ENCODE measurements at regions not wholly inside any gene's neighbourhood (a gene's known extent, or its start where the extent isn't known, plus 50 kb on each side); places are given as distances from the start of the nearest gene placed in this dataset.

GRCh38 chr9:90433398-90433941 is 209.2 kb downstream of the DIRAS2 start:
- peak overlapping the region; percentile 6 to 29 (median 9) for H3K4me3 ChIP-seq (ENCODE audit: control insufficient read depth in 2 of 3, extremely low read depth in 1 of 3, insufficient read depth in 2 of 3, low read depth in 1 of 3, low read length in 3 of 3)

GRCh38 chr9:90441814-90442213 is 200.8 kb downstream of the DIRAS2 start:
- FAIRE-seq (no peak), DNase-seq (ENCODE audit: low read depth, low spot score) (no peak)
- Histone ChIP-seq H3K79me2 (ENCODE audit: control insufficient read depth, insufficient read depth, low read length) (no peaks in the 10 kb centered on the region), H3K4me2 (ENCODE audit: control insufficient read depth, extremely low read depth, insufficient read depth, low read depth, low read length) (no peak overlapping the region), H3K27me3 (ENCODE audit: control insufficient read depth, extremely low read depth, insufficient read depth, low read length) (no peaks in the 10 kb centered on the region), H3K4me3 (ENCODE audit: control insufficient read depth in 2 of 3, extremely low read depth in 1 of 3, insufficient read depth in 2 of 3, low read depth in 1 of 3, low read length in 3 of 3) (no peak overlapping the region), H3K36me3 (ENCODE audit: control insufficient read depth in 2 of 2, extremely low read depth in 1 of 2, insufficient read depth in 2 of 2, low read length in 2 of 2) (no peaks in the 10 kb centered on the region), H3K9ac (ENCODE audit: control insufficient read depth, extremely low read depth, insufficient read depth, low read length) (no peak overlapping the region), H3K9me1 (ENCODE audit: control insufficient read depth, extremely low read depth, insufficient read depth, low read length) (no peaks in the 10 kb centered on the region), H3K4me1 (ENCODE audit: control insufficient read depth, extremely low read depth, insufficient read depth, low read length) (no peaks in the 10 kb centered on the region), H2AFZ (ENCODE audit: control insufficient read depth, low read length) (no peak overlapping the region), H3K9me3 (ENCODE audit: control insufficient read depth, low read depth, low read length) (no peaks in the 10 kb centered on the region), H3K27ac (ENCODE audit: control insufficient read depth, insufficient read depth, low read length) (no peak overlapping the region), H4K20me1 (ENCODE audit: control insufficient read depth, extremely low read depth, insufficient read depth, low read length) (no peaks in the 10 kb centered on the region)
- TF ChIP-seq EZH2 (IDR thresholded peaks at IDR 0.05; ENCODE audit: low read length) (no peak), CTCF (optimal IDR thresholded peaks at IDR 0.05 in 1 of 3, IDR thresholded peaks at IDR 0.05 in 1 of 3, conservative IDR thresholded peaks at IDR 0.05 in 1 of 3; ENCODE audit: extremely low read depth in 1 of 3, insufficient read depth in 2 of 3, low read length in 3 of 3) (no peak)
- dilution Hi-C loops (cut with MboI; ENCODE audit: extremely low pct_ligation_motif_present, low sequenced_read_pairs), result no loop called here

More at GRCh38 chr9:90433398-90433941, 209.2 kb downstream of the DIRAS2 start:
- FAIRE-seq, result no peak
- dilution Hi-C loops (cut with MboI; ENCODE audit: extremely low pct_ligation_motif_present, low sequenced_read_pairs), result no loop called here
- TF ChIP-seq EZH2 (IDR thresholded peaks at IDR 0.05; ENCODE audit: low read length), result no peak
- no peak for TF ChIP-seq CTCF (optimal IDR thresholded peaks at IDR 0.05 in 1 of 3, IDR thresholded peaks at IDR 0.05 in 1 of 3, conservative IDR thresholded peaks at IDR 0.05 in 1 of 3; ENCODE audit: extremely low read depth in 1 of 3, insufficient read depth in 2 of 3, low read length in 3 of 3)
- Histone ChIP-seq H3K4me1 (ENCODE audit: control insufficient read depth, extremely low read depth, insufficient read depth, low read length) (peaks cover 8% of the 10 kb centered on the region), H2AFZ (ENCODE audit: control insufficient read depth, low read length) (peak overlapping the region; percentile 83), H3K9me1 (ENCODE audit: control insufficient read depth, extremely low read depth, insufficient read depth, low read length) (no peaks in the 10 kb centered on the region), H3K36me3 (ENCODE audit: control insufficient read depth in 2 of 2, extremely low read depth in 1 of 2, insufficient read depth in 2 of 2, low read length in 2 of 2) (no peaks in the 10 kb centered on the region), H3K9me3 (ENCODE audit: control insufficient read depth, low read depth, low read length) (no peaks in the 10 kb centered on the region), H3K27me3 (ENCODE audit: control insufficient read depth, extremely low read depth, insufficient read depth, low read length) (no peaks in the 10 kb centered on the region), H4K20me1 (ENCODE audit: control insufficient read depth, extremely low read depth, insufficient read depth, low read length) (no peaks in the 10 kb centered on the region), H3K27ac (ENCODE audit: control insufficient read depth, insufficient read depth, low read length) (no peak overlapping the region), H3K9ac (ENCODE audit: control insufficient read depth, extremely low read depth, insufficient read depth, low read length) (peak overlapping the region; percentile 40), H3K4me2 (ENCODE audit: control insufficient read depth, extremely low read depth, insufficient read depth, low read depth, low read length) (peak overlapping the region; percentile 69), H3K79me2 (ENCODE audit: control insufficient read depth, insufficient read depth, low read length) (no peaks in the 10 kb centered on the region)
- peak; percentile 26 for DNase-seq (ENCODE audit: low read depth, low spot score)

Measured in keratinocyte (primary cell).